ENCODE measurements at regions not wholly inside any gene's neighbourhood (a gene's known extent, or its start where the extent isn't known, plus 50 kb on each side); places are given as distances from the start of the nearest gene placed in this dataset.

- ATAC-seq = peak; percentile 88
- TF ChIP-seq TSHZ2 (CRISPR knock-in tag; IDR thresholded peaks at IDR 0.05) = no peak
- TF ChIP-seq RARB (CRISPR knock-in tag; IDR thresholded peaks at IDR 0.05) = no peak
- no peak for TF ChIP-seq ESRRG (CRISPR knock-in tag; IDR thresholded peaks at IDR 0.05)
- TF ChIP-seq TOX (CRISPR knock-in tag; IDR thresholded peaks at IDR 0.05; ENCODE audit: borderline replicate concordance) = no peak
- TF ChIP-seq ZC3H10 (CRISPR knock-in tag; IDR thresholded peaks at IDR 0.05) = no peak
- no peak for TF ChIP-seq OSR1 (CRISPR knock-in tag; IDR thresholded peaks at IDR 0.05)
- no peak for TF ChIP-seq CSDC2 (CRISPR knock-in tag; IDR thresholded peaks at IDR 0.05)
- TF ChIP-seq PATZ1 (CRISPR knock-in tag; IDR thresholded peaks at IDR 0.05; ENCODE audit: borderline replicate concordance) = no peak
- TF ChIP-seq GLIS3 (CRISPR knock-in tag; IDR thresholded peaks at IDR 0.05) = no peak
- no peak for TF ChIP-seq ZNF8 (CRISPR knock-in tag; IDR thresholded peaks at IDR 0.05)
- TF ChIP-seq TCF4 (CRISPR knock-in tag; IDR thresholded peaks at IDR 0.05; ENCODE audit: borderline replicate concordance) = no peak
- TF ChIP-seq ISL1 (CRISPR knock-in tag; IDR thresholded peaks at IDR 0.05) = no peak
- TF ChIP-seq BACH2 (CRISPR knock-in tag; IDR thresholded peaks at IDR 0.05; ENCODE audit: borderline replicate concordance) = no peak
- TF ChIP-seq ARNTL (CRISPR knock-in tag; IDR thresholded peaks at IDR 0.05; ENCODE audit: borderline replicate concordance, low read depth) = no peak
- TF ChIP-seq ZNF70 (CRISPR knock-in tag; IDR thresholded peaks at IDR 0.05) = no peak
- TF ChIP-seq CSRNP3 (CRISPR knock-in tag; IDR thresholded peaks at IDR 0.05) = no peak
Measured at GRCh38 chr11:110000031-110000502, 93.1 kb upstream of the ZC3H12C start.

GRCh38 chr11:110000850-110001249 lies 92.3 kb upstream of the ZC3H12C start:
- ATAC-seq = no peak
- TF ChIP-seq CSRNP3 (CRISPR knock-in tag; IDR thresholded peaks at IDR 0.05) (no peak), BACH2 (CRISPR knock-in tag; IDR thresholded peaks at IDR 0.05; ENCODE audit: borderline replicate concordance) (no peak), ZNF8 (CRISPR knock-in tag; IDR thresholded peaks at IDR 0.05) (no peak), PPARA (CRISPR knock-in tag; IDR thresholded peaks at IDR 0.05; ENCODE audit: borderline replicate concordance) (no peak), ZC3H10 (CRISPR knock-in tag; IDR thresholded peaks at IDR 0.05) (no peak), OSR1 (CRISPR knock-in tag; IDR thresholded peaks at IDR 0.05) (no peak), ZNF565 (CRISPR knock-in tag; conservative IDR thresholded peaks at IDR 0.05; ENCODE audit: low read depth) (no peak), ZFP3 (CRISPR knock-in tag; IDR thresholded peaks at IDR 0.05) (no peak), TOX (CRISPR knock-in tag; IDR thresholded peaks at IDR 0.05; ENCODE audit: borderline replicate concordance) (no peak), TSHZ2 (CRISPR knock-in tag; IDR thresholded peaks at IDR 0.05) (no peak), SNAI2 (CRISPR knock-in tag; IDR thresholded peaks at IDR 0.05) (no peak), POU6F1 (CRISPR knock-in tag; IDR thresholded peaks at IDR 0.05; ENCODE audit: borderline replicate concordance, low read depth) (no peak), ISL1 (CRISPR knock-in tag; IDR thresholded peaks at IDR 0.05) (no peak), CREB5 (CRISPR knock-in tag; IDR thresholded peaks at IDR 0.05; ENCODE audit: low read depth) (no peak), ESRRG (CRISPR knock-in tag; IDR thresholded peaks at IDR 0.05) (no peak)

Measured in SK-N-SH treated with all-trans-retinoic acid at 6 μM for 48 hours (cell line).